Tibial nerve (tissue), 4 donors: ENCODE measurements at regions not wholly inside any gene's neighbourhood (a gene's known extent, or its start where the extent isn't known, plus 50 kb on each side); places are given as distances from the start of the nearest gene placed in this dataset.

Source experiments
- EP300 ChIP-seq, 2 donors: sonication (generic); formaldehyde crosslinking; IDR thresholded peaks; one replicate each; pipeline ENCODE4 v1.6.1; 2017; ENCODE audit warnings: antibody characterized with exemption in 2 of 2, mild to moderate bottlenecking in 1 of 2
- POLR2A ChIP-seq, 2 donors: fragments of 450-650 bp; IDR thresholded peaks; one replicate each; pipeline ENCODE4 v1.6.1; 2017; ENCODE audit warnings: antibody characterized with exemption in 2 of 2, mild to moderate bottlenecking in 2 of 2, moderate library complexity in 2 of 2
- TF ChIP-seq, protein P1 (sequence below), 5 experiments: fragments of 200-600 bp in 3 of 5; fragments of 450-650 bp in 2 of 5; sonication (generic) in 3 of 5; IDR thresholded peaks; one replicate each; pipeline ENCODE4 v1.5.1; 2016 to 2019; ENCODE audit warnings: antibody characterized with exemption in 5 of 5, mild to moderate bottlenecking in 3 of 5, moderate library complexity in 2 of 5

DNA sequence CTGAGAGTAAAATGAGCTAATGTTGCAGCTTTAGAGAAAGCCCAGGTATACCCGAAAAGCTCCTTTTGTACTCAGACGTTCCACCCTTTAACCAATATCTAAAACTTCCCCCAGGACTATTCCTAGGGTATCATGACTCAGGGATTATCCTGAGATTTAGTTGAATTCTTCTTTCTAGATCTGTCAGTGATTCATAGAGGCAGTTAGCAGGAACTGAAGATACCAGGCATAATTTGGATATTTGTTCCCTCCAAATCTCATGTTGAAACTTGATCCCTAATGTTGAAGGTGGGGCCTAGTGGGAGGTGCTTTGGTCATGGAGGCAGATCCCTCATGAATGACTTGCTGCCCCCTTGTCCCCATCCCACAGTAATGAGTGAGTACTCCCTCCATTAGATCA lies 161.2 kb upstream of the LRP1B start:
- TF ChIP-seq POLR2A (IDR thresholded peaks at IDR 0.05) (no peak), EP300 (IDR thresholded peaks at IDR 0.05) (no peak)
- TF ChIP-seq, protein P1, sequence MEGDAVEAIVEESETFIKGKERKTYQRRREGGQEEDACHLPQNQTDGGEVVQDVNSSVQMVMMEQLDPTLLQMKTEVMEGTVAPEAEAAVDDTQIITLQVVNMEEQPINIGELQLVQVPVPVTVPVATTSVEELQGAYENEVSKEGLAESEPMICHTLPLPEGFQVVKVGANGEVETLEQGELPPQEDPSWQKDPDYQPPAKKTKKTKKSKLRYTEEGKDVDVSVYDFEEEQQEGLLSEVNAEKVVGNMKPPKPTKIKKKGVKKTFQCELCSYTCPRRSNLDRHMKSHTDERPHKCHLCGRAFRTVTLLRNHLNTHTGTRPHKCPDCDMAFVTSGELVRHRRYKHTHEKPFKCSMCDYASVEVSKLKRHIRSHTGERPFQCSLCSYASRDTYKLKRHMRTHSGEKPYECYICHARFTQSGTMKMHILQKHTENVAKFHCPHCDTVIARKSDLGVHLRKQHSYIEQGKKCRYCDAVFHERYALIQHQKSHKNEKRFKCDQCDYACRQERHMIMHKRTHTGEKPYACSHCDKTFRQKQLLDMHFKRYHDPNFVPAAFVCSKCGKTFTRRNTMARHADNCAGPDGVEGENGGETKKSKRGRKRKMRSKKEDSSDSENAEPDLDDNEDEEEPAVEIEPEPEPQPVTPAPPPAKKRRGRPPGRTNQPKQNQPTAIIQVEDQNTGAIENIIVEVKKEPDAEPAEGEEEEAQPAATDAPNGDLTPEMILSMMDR (IDR thresholded peaks at IDR 0.05) = no peak
